Endothelial cell (in vitro differentiated cells): ENCODE measurements at regions not wholly inside any gene's neighbourhood (a gene's known extent, or its start where the extent isn't known, plus 50 kb on each side); places are given as distances from the start of the nearest gene placed in this dataset.

Source experiments
- DNase-seq: peaks from one replicate; pipeline ENCODE4 v3.0.0; 2021; ENCODE audit warnings: low spot score
- H3K27ac Mint-ChIP-seq: one replicate; pipeline ENCODE4 v1.8.0; 2021; ENCODE audit warnings: mixed read lengths, inconsistent platforms; ENCODE audit not compliant: unreplicated experiment
- H3K27me3 Mint-ChIP-seq: one replicate; pipeline ENCODE4 v1.8.0; 2021; ENCODE audit warnings: mild to moderate bottlenecking, moderate library complexity, mixed read lengths, inconsistent platforms; ENCODE audit not compliant: unreplicated experiment
- H3K36me3 Mint-ChIP-seq: one replicate; pipeline ENCODE4 v1.8.0; 2021; ENCODE audit warnings: mild to moderate bottlenecking, low read depth, mixed read lengths, inconsistent platforms; ENCODE audit not compliant: unreplicated experiment
- H3K4me1 Mint-ChIP-seq: one replicate; pipeline ENCODE4 v1.8.0; 2021; ENCODE audit warnings: mild to moderate bottlenecking, mixed read lengths, inconsistent platforms; ENCODE audit not compliant: unreplicated experiment
- H3K4me3 Mint-ChIP-seq: one replicate; pipeline ENCODE4 v1.8.0; 2021; ENCODE audit warnings: mild to moderate bottlenecking, mixed read lengths, inconsistent platforms; ENCODE audit not compliant: unreplicated experiment
- H3K9me3 Mint-ChIP-seq: one replicate; pipeline ENCODE4 v1.8.0; 2021; ENCODE audit warnings: mixed read lengths, inconsistent platforms; ENCODE audit not compliant: unreplicated experiment
- CTCF ChIP-seq: fragments of 200-600 bp; sonication (generic); IDR thresholded peaks from one replicate; pipeline ENCODE4 v1.5.0; 2021; ENCODE audit warnings: antibody characterized with exemption; ENCODE audit not compliant: unreplicated experiment

GRCh38 chr3:110397115-110397514 lies 674.5 kb upstream of the NECTIN3 start:
- no peaks in the 10 kb centered on the region for H3K9me3 Mint-ChIP-seq
- no peaks in the 10 kb centered on the region for H3K4me1 Mint-ChIP-seq
- H3K4me3 Mint-ChIP-seq: no peak overlapping the region
- H3K27me3 Mint-ChIP-seq: peaks cover 1% of the 10 kb centered on the region
- H3K27ac Mint-ChIP-seq: no peak overlapping the region
- H3K36me3 Mint-ChIP-seq: no peaks in the 10 kb centered on the region
- DNase-seq: no peak
- TF ChIP-seq CTCF: no peak

DNA sequence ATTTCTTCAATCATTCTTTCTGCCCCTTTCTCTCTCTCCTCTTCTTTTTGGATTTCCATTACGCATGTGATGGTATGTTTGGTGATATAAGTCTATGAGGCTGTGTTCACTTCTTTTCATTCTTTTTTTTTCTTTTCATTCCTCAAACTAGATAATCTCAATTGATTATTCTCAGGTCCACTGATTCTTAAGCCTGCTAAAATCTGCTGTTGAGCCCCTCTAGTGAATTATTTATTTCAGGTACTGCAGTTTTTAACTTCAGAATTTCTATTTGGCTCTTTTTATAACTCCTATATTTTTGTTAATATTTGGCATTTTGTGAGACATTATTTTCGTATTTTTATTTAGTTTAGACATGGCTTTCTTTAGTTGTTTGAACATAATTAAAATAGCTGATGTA lies 671.3 kb upstream of the NECTIN3 start:
- Mint-ChIP-seq H3K4me1 (no peaks in the 10 kb centered on the region), H3K27ac (no peak overlapping the region), H3K36me3 (no peaks in the 10 kb centered on the region)

GRCh38 chr3:110405830-110406585 lies 665.6 kb upstream of the NECTIN3 start:
- Mint-ChIP-seq H3K27ac (no peak overlapping the region), H3K27me3 (peaks cover 1% of the 10 kb centered on the region), H3K9me3 (no peaks in the 10 kb centered on the region), H3K4me3 (no peak overlapping the region), H3K36me3 (no peaks in the 10 kb centered on the region), H3K4me1 (no peaks in the 10 kb centered on the region)
- no peak for DNase-seq
- TF ChIP-seq CTCF: no peak

More for the DNA sequence above, 671.3 kb upstream of the NECTIN3 start:
- Mint-ChIP-seq H3K4me3 (no peak overlapping the region), H3K27me3 (peaks cover 1% of the 10 kb centered on the region), H3K9me3 (no peaks in the 10 kb centered on the region)
- no peak for TF ChIP-seq CTCF
- DNase-seq: no peak

DNA sequence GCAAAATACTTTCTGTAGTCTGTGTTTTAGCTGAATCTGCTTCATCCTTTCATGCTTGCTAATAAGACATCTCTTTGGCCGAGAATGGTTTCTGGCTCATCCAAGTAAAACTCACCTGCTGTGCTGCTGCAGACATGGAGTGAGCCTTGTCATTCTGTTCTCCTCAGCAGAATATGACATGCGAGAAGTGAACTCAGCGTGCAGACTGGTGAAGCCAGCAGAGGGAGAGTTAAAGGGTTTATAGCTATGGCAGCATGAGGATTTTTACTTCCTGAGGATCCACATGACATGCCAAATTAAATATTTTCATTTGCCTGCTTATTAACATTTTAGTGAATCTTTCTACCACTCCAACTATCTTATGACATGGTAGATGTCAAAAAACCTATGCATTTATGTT lies 658.4 kb upstream of the NECTIN3 start:
- no peaks in the 10 kb centered on the region for H3K27me3 Mint-ChIP-seq
- H3K9me3 Mint-ChIP-seq: no peaks in the 10 kb centered on the region
- DNase-seq: no peak
- H3K4me1 Mint-ChIP-seq: peaks cover 6% of the 10 kb centered on the region
- TF ChIP-seq CTCF: no peak
- H3K36me3 Mint-ChIP-seq: no peaks in the 10 kb centered on the region
- H3K4me3 Mint-ChIP-seq: no peak overlapping the region
- no peak overlapping the region for H3K27ac Mint-ChIP-seq
